ENCODE measurements at regions not wholly inside any gene's neighbourhood (a gene's known extent, or its start where the extent isn't known, plus 50 kb on each side); places are given as distances from the start of the nearest gene placed in this dataset.

DNA sequence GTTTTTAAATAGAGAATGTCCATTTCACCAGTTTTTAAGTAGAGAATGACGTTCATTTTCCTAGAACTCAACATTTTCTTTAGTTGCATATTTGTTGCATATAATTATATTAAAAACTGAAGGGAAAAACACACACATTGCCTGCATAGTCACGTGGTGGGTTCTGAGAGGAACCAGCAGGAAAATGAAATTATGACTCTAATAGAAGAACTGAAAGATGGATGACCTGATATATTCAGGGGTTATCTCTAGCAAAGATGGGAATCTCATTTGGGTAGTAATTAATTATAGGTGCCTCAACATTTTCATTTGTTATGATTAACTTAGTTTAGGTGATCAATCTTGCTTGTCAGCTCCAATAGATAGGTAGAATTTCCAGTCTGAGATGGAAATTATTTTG, 288.3 kb downstream of the TRIB2 start:
- TF ChIP-seq EZH2 (optimal IDR thresholded peaks at IDR 0.05; ENCODE audit: low read depth, low read length) (no peak), CTCF (IDR thresholded peaks at IDR 0.05; ENCODE audit: low read length) (no peak)
